Chondrocyte (in vitro differentiated cells): ENCODE measurements at regions not wholly inside any gene's neighbourhood (a gene's known extent, or its start where the extent isn't known, plus 50 kb on each side); places are given as distances from the start of the nearest gene placed in this dataset.
"Not testable (repeated sequence)": the region's sequence is repeated elsewhere in the genome, so short reads cannot be mapped to it uniquely, and the experiment has no call there.

ENCODE experiments used
- DNase-seq: peaks from one replicate; pipeline ENCODE4 v3.0.0; 2021; ENCODE audit warnings: mixed read lengths, low spot score
- H3K27ac Mint-ChIP-seq: one replicate; pipeline ENCODE4 v1.8.0; 2021; ENCODE audit warnings: mild to moderate bottlenecking, moderate library complexity, mixed read lengths; ENCODE audit not compliant: unreplicated experiment
- H3K27me3 Mint-ChIP-seq: 2 replicates; pipeline ENCODE4 v1.8.0; 2021; ENCODE audit warnings: low read depth, mixed read lengths
- H3K36me3 Mint-ChIP-seq: 2 replicates; pipeline ENCODE4 v1.8.0; 2021; ENCODE audit warnings: low read depth, mixed read lengths
- H3K4me1 Mint-ChIP-seq: 2 replicates; pipeline ENCODE4 v1.8.0; 2021; ENCODE audit warnings: low read depth, mild to moderate bottlenecking, mixed read lengths
- H3K4me3 Mint-ChIP-seq: one replicate; pipeline ENCODE4 v1.8.0; 2021; ENCODE audit warnings: mild to moderate bottlenecking, moderate library complexity, mixed read lengths; ENCODE audit not compliant: unreplicated experiment
- H3K9me3 Mint-ChIP-seq: 2 replicates; pipeline ENCODE4 v1.8.0; 2021; ENCODE audit warnings: low read depth, mixed read lengths
- CTCF ChIP-seq: fragments of 200-600 bp; sonication (generic); IDR thresholded peaks from 2 replicates; pipeline ENCODE4 v1.5.0; 2021; ENCODE audit warnings: antibody characterized with exemption, mild to moderate bottlenecking, moderate library complexity

GRCh38 chr1:199591468-199591867, 436.0 kb upstream of the NR5A2 start:
- Mint-ChIP-seq H3K4me1 (no peaks in the 10 kb centered on the region), H3K27ac (no peak overlapping the region), H3K4me3 (no peak overlapping the region), H3K27me3 (peaks cover 10% of the 10 kb centered on the region), H3K9me3 (peaks cover under 1% of the 10 kb centered on the region), H3K36me3 (no peaks in the 10 kb centered on the region)
- TF ChIP-seq CTCF, result no peak
- no peak for DNase-seq

- Mint-ChIP-seq H3K4me1 (no peaks in the 10 kb centered on the region), H3K9me3 (peaks cover 14% of the 10 kb centered on the region), H3K27ac (no peak overlapping the region), H3K36me3 (peaks cover 6% of the 10 kb centered on the region), H3K4me3 (no peak overlapping the region), H3K27me3 (peaks cover 23% of the 10 kb centered on the region)
- TF ChIP-seq CTCF, result no peak
- DNase-seq, result no peak
Measured at GRCh38 chr1:199593475-199593874, 434.0 kb upstream of the NR5A2 start.

GRCh38 chr1:199596448-199596847, 431.1 kb upstream of the NR5A2 start:
- not testable (repeated sequence) for H3K4me1 Mint-ChIP-seq, H3K4me3 Mint-ChIP-seq, DNase-seq, H3K36me3 Mint-ChIP-seq, H3K27ac Mint-ChIP-seq
- peaks cover 25% of the 10 kb centered on the region for H3K27me3 Mint-ChIP-seq
- H3K9me3 Mint-ChIP-seq, result peaks cover 22% of the 10 kb centered on the region

GRCh38 chr1:199597152-199597551, 430.4 kb upstream of the NR5A2 start:
- no peak overlapping the region for H3K4me3 Mint-ChIP-seq
- peaks cover 10% of the 10 kb centered on the region for H3K36me3 Mint-ChIP-seq
- peaks cover 29% of the 10 kb centered on the region for H3K9me3 Mint-ChIP-seq
- TF ChIP-seq CTCF, result no peak
- no peaks in the 10 kb centered on the region for H3K4me1 Mint-ChIP-seq
- H3K27ac Mint-ChIP-seq, result no peak overlapping the region
- peaks cover 30% of the 10 kb centered on the region for H3K27me3 Mint-ChIP-seq
- DNase-seq, result no peak

- Mint-ChIP-seq H3K27ac (no peak overlapping the region), H3K4me1 (peaks cover 6% of the 10 kb centered on the region), H3K4me3 (no peak overlapping the region), H3K36me3 (no peaks in the 10 kb centered on the region), H3K9me3 (peaks cover 3% of the 10 kb centered on the region), H3K27me3 (peaks cover 18% of the 10 kb centered on the region)
- DNase-seq, result no peak
- TF ChIP-seq CTCF, result no peak
Measured at GRCh38 chr1:199608414-199608813, 419.1 kb upstream of the NR5A2 start.

GRCh38 chr1:199612976-199613774, 414.3 kb upstream of the NR5A2 start:
- H3K36me3 Mint-ChIP-seq, result no peaks in the 10 kb centered on the region
- no peaks in the 10 kb centered on the region for H3K9me3 Mint-ChIP-seq
- DNase-seq, result no peak
- no peak for TF ChIP-seq CTCF
- no peak overlapping the region for H3K4me3 Mint-ChIP-seq
- peaks cover 8% of the 10 kb centered on the region for H3K4me1 Mint-ChIP-seq
- peaks cover 3% of the 10 kb centered on the region for H3K27me3 Mint-ChIP-seq
- no peak overlapping the region for H3K27ac Mint-ChIP-seq
